HG02943 (cell line): ENCODE measurements at regions not wholly inside any gene's neighbourhood (a gene's known extent, or its start where the extent isn't known, plus 50 kb on each side); places are given as distances from the start of the nearest gene placed in this dataset.

Source experiments
- ATAC-seq: cut with Tn5 transposase; IDR thresholded peaks from one replicate; pipeline ENCODE4 v1.9.1; 2021; ENCODE audit warnings: mild to moderate bottlenecking, low read depth, moderate library complexity; ENCODE audit not compliant: unreplicated experiment

DNA sequence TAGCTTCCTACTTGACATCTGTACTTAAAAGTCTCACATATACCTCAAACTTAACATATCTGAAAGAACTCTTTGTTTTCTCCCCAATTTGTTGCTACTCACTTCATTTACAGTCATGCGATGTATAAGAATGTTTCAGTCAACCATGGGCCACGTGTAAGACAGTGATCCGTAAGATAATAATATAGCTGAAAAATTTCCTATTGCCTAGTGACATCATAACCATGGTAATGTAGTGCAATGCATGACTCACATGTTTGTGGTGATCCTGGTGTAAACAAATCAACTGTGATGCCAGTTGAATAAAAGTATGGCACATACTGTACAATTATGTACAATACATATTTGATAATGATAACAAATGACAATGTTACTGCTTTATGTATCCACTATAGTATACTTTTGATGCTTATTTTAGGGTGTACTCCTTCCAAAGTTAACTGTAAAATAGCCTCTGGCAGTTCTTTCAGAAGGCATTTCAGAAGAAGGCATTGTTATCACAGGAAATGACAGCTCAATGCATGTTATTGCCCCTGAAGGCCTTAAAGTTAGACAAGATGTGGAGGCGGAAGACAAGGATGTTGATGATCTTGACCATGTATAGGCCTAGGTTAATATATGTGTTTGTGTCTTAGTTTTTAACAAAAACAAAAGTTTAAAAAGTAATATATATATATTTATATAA is 579.0 kb downstream of the EPHA7 start:
- no peak for ATAC-seq

DNA sequence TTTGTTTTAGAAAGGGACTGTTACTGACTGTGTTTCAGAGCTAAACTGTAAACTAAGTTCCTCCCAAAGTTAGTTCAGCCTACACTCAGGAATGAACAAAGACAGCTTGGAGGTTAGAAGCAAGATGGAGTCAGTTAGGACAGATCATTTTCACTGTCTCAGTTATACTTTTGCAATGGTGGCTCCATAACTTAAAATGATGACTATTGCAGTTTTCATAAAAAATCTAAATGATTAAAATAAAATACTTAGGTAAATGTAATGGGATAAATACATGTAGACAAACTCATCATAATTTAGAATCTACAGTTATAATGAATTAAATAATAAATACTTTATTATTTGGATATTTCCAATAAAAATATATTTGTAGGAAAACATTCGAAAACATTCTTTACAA is 590.6 kb downstream of the EPHA7 start:
- ATAC-seq = no peak

GRCh38 chr6:92827104-92827503 is 592.3 kb downstream of the EPHA7 start:
- ATAC-seq = no peak

GRCh38 chr6:92826633-92827032 is 592.7 kb downstream of the EPHA7 start:
- no peak for ATAC-seq

- ATAC-seq = no peak
Observed at GRCh38 chr6:92822222-92822621, 597.1 kb downstream of the EPHA7 start.

DNA sequence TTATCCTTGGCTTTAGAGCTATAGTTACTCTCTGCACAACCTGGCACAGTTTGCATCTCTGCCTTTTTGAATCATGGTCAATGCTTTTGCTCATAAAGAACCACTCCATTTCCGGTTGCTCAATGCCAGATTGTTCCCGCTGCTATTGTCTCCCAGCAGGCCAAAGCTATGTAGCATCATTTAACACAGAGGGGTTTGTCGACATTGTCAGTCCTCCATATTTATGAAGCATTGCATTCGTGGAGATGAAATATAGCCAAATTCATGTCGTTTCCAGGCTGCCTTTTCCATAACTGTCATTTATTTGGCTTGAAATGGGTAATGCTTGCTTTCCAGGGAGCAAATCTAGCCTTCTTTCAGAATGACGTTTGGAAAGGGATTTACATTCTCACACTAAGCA is 598.8 kb downstream of the EPHA7 start:
- no peak for ATAC-seq

DNA sequence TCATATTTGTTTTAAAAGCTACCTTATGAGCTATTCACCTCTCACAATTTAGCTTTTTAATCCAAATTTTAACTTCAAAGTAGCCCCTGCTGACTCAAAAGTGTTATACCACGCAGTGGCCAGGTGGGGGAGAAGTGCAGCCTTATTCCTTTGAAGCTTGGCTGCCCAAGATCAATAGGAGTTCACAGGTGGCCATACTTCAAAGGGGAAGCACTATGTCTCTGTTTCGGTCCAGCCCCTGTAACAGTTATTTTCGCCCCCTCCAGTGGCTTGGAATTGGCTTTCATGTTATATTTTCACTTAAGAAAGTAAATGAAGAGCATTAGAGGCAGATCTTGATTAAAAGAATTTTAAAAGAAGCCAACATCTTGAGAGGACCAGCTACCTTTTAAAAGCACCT is 608.4 kb downstream of the EPHA7 start:
- peak; percentile 98 for ATAC-seq

GRCh38 chr6:92806254-92806653 is 613.1 kb downstream of the EPHA7 start:
- ATAC-seq = no peak

DNA sequence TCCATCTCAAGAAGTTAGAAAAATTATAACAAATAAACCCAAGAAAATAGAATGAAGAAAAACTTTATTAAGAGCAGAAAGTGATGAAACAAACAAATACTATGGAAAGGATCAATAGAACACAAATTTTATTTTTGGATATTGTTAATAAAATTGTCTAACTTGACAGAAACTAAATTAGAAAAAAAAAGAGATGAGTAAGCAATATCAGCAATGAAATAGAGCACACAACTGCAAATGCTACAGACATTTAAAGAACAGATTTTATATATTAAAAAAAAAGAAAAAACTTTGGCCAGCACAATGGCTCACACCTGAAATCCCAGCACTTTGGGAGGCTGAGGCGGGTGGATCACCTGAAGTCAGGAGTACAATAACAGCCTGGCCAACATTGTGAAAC is 628.0 kb downstream of the EPHA7 start:
- no peak for ATAC-seq

DNA sequence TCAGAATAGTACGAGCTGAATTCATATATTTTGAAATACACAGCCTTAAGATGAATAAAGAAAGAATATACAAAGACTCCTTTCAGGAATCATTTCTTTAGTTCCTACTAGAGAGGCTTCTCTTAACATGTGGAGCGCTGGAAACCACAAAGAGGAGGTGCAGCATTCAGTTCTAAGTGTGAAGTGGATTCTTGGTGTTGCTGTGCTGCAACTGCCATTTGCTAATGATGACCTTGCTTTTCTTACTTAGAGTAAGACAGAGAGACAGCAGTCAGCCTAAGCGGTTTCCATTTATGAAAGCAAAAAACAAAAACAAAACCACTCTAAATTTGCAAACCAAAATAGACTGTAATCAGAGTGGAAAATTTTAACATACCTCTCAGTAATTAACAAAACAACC is 629.0 kb downstream of the EPHA7 start:
- ATAC-seq = no peak

GRCh38 chr6:92784235-92784634 is 635.1 kb downstream of the EPHA7 start:
- no peak for ATAC-seq

GRCh38 chr6:92779746-92780145 is 639.6 kb downstream of the EPHA7 start:
- no peak for ATAC-seq

DNA sequence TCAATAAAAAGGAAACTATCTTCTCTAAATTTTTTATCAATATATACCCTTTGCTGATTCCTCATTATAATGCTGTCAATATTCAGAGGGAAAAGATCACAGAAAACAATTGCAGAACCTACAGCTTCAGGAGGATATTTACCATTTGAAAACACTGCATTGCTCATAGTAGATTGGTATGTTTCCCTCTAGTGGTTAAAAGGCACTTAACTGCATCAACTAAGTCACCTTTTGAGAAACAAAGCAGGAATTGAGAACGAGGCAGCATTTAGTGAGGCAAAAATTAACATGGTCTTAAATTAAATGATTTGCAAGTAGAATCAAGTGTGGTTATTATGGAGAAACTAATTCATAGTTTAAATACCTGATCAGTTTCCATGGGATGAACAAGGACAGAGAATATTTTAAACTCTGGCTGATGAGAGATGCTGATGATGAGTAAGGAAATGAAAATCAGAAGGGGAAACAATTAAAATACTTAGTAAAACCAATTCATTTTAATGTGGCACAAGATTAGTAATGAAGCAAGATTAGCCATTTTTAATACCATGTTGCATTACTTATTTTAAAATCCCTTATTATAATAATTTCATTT is 642.1 kb downstream of the EPHA7 start:
- ATAC-seq = no peak

DNA sequence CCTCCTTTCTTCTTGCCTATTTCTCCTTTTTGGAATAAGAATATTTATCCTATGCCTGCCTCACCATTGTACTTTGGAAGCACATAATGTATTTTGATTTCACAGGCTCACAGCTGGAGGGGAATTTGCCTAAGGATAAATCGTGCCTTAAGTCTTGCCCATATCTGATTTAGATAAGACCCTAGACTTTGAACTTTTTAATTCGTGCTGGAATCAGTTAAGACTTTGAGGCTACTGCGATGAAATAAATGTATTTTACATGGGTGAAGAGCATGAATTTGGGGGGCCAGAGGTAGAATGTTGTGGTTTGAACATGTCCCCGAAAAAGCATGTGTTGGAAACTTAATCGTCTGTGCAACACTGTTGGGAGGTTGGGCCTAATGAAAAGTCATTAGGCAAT is 648.8 kb downstream of the EPHA7 start:
- ATAC-seq = no peak

- no peak for ATAC-seq
Observed at GRCh38 chr6:92767101-92767500, 652.3 kb downstream of the EPHA7 start.

DNA sequence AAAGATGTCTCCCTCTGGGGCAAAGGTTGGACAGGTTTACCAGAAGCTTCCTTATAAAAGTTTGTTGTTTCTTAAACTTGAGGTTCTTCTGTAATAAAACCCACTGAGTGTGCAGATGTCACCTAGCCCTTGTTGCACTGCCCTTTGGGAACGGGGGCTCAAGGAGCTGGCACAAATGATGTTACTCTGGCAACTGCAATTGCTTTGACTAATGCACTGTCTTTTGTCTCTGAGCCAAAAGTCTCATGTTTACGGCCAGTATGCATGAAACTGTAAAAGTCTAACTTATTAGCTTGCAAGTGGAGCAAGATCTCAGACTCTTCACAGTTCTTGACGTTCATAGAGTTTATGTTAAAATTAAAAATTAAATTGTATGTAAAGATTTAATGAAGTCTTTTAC is 655.7 kb downstream of the EPHA7 start:
- ATAC-seq = no peak

DNA sequence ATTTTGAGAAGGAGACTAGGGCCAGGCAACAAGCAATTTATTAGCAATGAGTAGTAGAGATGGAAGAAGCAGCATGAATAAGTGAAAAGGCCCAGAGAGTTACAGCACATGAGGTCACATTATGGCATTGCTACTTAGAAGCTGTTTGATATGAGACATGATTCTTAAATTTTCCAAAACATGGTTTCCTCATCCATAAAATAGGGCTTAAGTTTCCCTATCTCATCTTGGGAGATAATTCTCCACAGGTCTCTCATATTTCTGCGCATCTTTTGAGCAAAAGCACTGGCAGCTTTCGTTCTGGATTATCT is 656.1 kb downstream of the EPHA7 start:
- ATAC-seq = no peak

DNA sequence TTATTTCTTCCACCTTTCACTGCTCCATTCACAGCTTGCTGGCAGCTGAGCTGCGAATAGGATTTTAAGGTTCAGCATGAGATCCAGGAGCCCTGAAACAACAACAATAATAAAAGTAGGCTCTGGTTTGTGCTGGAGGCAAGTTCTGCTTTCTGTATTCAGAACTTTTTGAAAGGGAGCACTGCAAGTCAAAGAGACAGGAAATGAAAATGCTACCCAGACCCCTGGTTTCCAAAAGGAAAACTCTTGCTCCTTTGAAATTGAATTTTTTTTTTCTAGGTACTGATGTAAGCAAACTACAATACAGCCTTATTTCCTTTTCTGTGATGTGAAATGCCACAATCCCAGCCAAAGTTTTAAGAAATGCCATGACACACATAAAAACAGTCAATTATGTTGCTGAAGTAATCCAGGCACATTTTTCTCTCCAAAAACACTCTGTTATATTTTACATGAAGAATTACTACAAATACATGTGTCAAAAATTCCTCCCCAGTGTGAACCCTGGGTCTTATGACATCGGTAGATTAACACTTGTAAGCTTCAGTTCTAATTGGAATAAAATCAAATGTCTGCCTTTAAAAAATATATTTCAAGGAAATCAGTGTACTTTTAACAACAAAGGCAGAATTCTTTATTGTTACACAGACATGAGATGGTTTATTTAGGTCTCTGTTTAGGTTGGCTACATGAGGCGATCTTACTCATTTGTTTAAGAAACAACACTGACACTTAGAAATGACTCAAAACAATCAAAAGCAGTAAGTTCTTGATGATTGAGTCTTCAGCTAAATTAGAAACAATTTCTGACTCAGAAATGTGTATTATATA is 656.7 kb downstream of the EPHA7 start:
- no peak for ATAC-seq

- ATAC-seq = no peak
Observed at GRCh38 chr6:92759178-92759577, 660.2 kb downstream of the EPHA7 start.

GRCh38 chr6:92757925-92758324 is 661.4 kb downstream of the EPHA7 start:
- no peak for ATAC-seq

- ATAC-seq = no peak
Observed at GRCh38 chr6:92756912-92757311, 662.4 kb downstream of the EPHA7 start.

DNA sequence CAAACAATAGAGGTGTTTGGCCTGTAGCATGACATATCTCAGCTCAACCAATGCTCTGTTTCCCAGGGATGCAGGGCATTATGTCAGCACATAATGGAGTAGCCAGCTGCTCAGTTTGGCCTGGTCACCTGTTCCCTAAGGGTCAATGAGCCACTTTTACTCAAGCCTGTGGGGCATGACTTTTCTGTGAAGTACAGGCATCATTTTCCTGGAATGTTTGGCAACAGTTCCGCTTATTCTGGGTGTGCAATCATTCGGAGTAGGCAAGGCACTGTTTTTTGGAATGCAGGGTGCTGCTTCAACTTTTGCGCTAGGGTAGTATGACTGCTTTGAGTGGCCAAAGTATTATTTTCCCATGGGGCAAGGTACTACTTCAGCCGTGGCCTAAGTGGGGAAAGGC is 665.4 kb downstream of the EPHA7 start:
- ATAC-seq = no peak
